H1 (cell line): ENCODE measurements at regions not wholly inside any gene's neighbourhood (a gene's known extent, or its start where the extent isn't known, plus 50 kb on each side); places are given as distances from the start of the nearest gene placed in this dataset.

Experiments
- CTCF ChIA-PET: fragments of 300-600 bp; sonication (Branson Sonifier 250); formaldehyde crosslinking; loops from one replicate; lab custom pipeline; 2021; ENCODE audit not compliant: partially characterized antibody; lab: Charles Lee
- POLR2A ChIA-PET: fragments of 300-600 bp; sonication (Branson Sonifier 250); formaldehyde crosslinking; loops from one replicate; lab custom pipeline; 2021; ENCODE audit warnings: inconsistent platforms; ENCODE audit not compliant: partially characterized antibody; lab: Charles Lee
- DNase-seq, 2 experiments: peaks; one replicate each; pipeline versions ENCODE4 v3.0.0 to v3.0.0-alpha.2; 2010 to 2022; ENCODE audit warnings: low spot score in 2 of 2, low read depth in 1 of 2, mixed read lengths in 1 of 2
- FAIRE-seq: peaks from 2 replicates; lab custom pipeline; 2011; peaks lifted over from hg19 to GRCh38; lab: Jason Lieb, UNC
- H2AFZ ChIP-seq: 2 replicates; pipeline ENCODE4 v1.8.1; 2012; ENCODE audit warnings: low read length, inconsistent platforms
- H2AK5ac ChIP-seq: 2 replicates; pipeline ENCODE4 v1.6.1; 2013; ENCODE audit warnings: low read depth, low read length
- H2BK120ac ChIP-seq: replicated peaks from 2 replicates; pipeline ENCODE3; 2013; ENCODE audit warnings: low read depth, low read length, inconsistent platforms
- H2BK12ac ChIP-seq: 2 replicates; pipeline ENCODE4 v1.6.1; 2013; ENCODE audit warnings: low read depth, low read length
- H2BK15ac ChIP-seq: 2 replicates; pipeline ENCODE4 v1.6.1; 2013; ENCODE audit warnings: low read length
- H2BK20ac ChIP-seq: 2 replicates; pipeline ENCODE4 v1.6.1; 2013; ENCODE audit warnings: low read length
- H2BK5ac ChIP-seq: 2 replicates; pipeline ENCODE4 v1.6.1; 2013; ENCODE audit warnings: low read depth, low read length
- H3K14ac ChIP-seq: 2 replicates; pipeline ENCODE4 v1.6.1; 2013; ENCODE audit warnings: inconsistent platforms; ENCODE audit not compliant: insufficient read length
- H3K18ac ChIP-seq: 2 replicates; pipeline ENCODE4 v1.6.1; 2013; ENCODE audit warnings: low read length; ENCODE audit errors: extremely low read depth
- H3K23ac ChIP-seq: 2 replicates; pipeline ENCODE4 v1.6.1; 2013; ENCODE audit warnings: inconsistent platforms; ENCODE audit not compliant: insufficient read length
- H3K23me2 ChIP-seq: 2 replicates; pipeline ENCODE4 v1.6.1; 2013; ENCODE audit warnings: low read depth, low read length
- H3K27ac ChIP-seq: 2 replicates; pipeline ENCODE4 v1.6.1; 2011; ENCODE audit warnings: low read depth, low read length, inconsistent platforms
- H3K27me3 ChIP-seq, 4 experiments: replicated peaks in 1 of 4; 1 replicate in 1 of 4; 2 replicates in 3 of 4; pipeline versions ENCODE4 v1.6.1 to v1.8.1; 2011 to 2013; ENCODE audit warnings: low read length in 3 of 4, mild to moderate bottlenecking in 3 of 4, inconsistent platforms in 2 of 4, mixed read lengths in 2 of 4, moderate library complexity in 1 of 4; ENCODE audit not compliant: control insufficient read depth in 3 of 4, insufficient read depth in 3 of 4; ENCODE audit errors: extremely low read depth in 1 of 4
- H3K36me3 ChIP-seq, 4 experiments: 2 replicates each; pipeline versions ENCODE4 v1.6.1 to v1.8.1; 2011 to 2013; ENCODE audit warnings: mild to moderate bottlenecking in 4 of 4, low read length in 3 of 4, moderate library complexity in 2 of 4, control low read depth in 1 of 4, inconsistent platforms in 1 of 4; ENCODE audit not compliant: insufficient read depth in 4 of 4, control insufficient read depth in 2 of 4
- H3K4ac ChIP-seq: replicated peaks from 2 replicates; pipeline ENCODE3; 2013; ENCODE audit warnings: low read length, low read depth, mixed read lengths, inconsistent platforms; ENCODE audit not compliant: insufficient read length
- H3K4me1 ChIP-seq, 4 experiments: replicated peaks in 1 of 4; 1 replicate in 1 of 4; 2 replicates in 3 of 4; pipeline versions ENCODE4 v1.6.1 to v1.8.1; 2011 to 2013; ENCODE audit warnings: low read length in 3 of 4, inconsistent platforms in 2 of 4, mixed read lengths in 1 of 4; ENCODE audit not compliant: insufficient read depth in 4 of 4, control insufficient read depth in 3 of 4
- H3K4me2 ChIP-seq, 2 experiments: 2 replicates each; pipeline versions ENCODE4 v1.6.1 to v1.8.1; 2011 to 2013; ENCODE audit warnings: low read depth in 2 of 2, low read length in 2 of 2, control low read depth in 1 of 2, inconsistent platforms in 1 of 2, mild to moderate bottlenecking in 1 of 2; ENCODE audit not compliant: insufficient read depth in 1 of 2
- H3K4me3 ChIP-seq, 4 experiments: fragments of 200-600, 300-600 bp in 1 of 4; sonication (generic), shearing (Covaris generic), sonication (Bioruptor Twin) in 1 of 4; 2 replicates each; pipeline versions ENCODE4 v1.5.1 to v1.8.1; 2011 to 2016; ENCODE audit warnings: low read length in 4 of 4, low read depth in 3 of 4, control low read depth in 2 of 4, inconsistent platforms in 2 of 4, mild to moderate bottlenecking in 2 of 4, mixed read lengths in 1 of 4, moderate library complexity in 1 of 4; ENCODE audit not compliant: insufficient read depth in 2 of 4; ENCODE audit errors: extremely low read depth in 1 of 4
- H3K56ac ChIP-seq: replicated peaks from 2 replicates; pipeline ENCODE3; 2013; ENCODE audit warnings: low read depth, mild to moderate bottlenecking, mixed read lengths, low read length, inconsistent platforms; ENCODE audit not compliant: insufficient read length
- H3K79me1 ChIP-seq: 2 replicates; pipeline ENCODE4 v1.6.1; 2013; ENCODE audit warnings: low read depth, low read length, control low read depth
- H3K79me2 ChIP-seq, 2 experiments: 2 replicates each; pipeline versions ENCODE4 v1.6.1 to v1.8.1; 2012 to 2013; ENCODE audit warnings: low read length in 2 of 2, mild to moderate bottlenecking in 2 of 2, inconsistent platforms in 1 of 2; ENCODE audit not compliant: insufficient read depth in 2 of 2, control insufficient read depth in 1 of 2
- H3K9ac ChIP-seq, 4 experiments: replicated peaks in 1 of 4; 1 replicate in 1 of 4; 2 replicates in 3 of 4; pipeline versions ENCODE4 v1.6.1 to v1.8.1; 2011 to 2013; ENCODE audit warnings: low read depth in 3 of 4, low read length in 3 of 4, control low read depth in 2 of 4, mild to moderate bottlenecking in 2 of 4, moderate library complexity in 2 of 4, inconsistent platforms in 1 of 4; ENCODE audit errors: extremely low read depth in 1 of 4
- H3K9me3 ChIP-seq, 2 experiments: 2 replicates each; pipeline versions ENCODE4 v1.6.1 to v1.8.1; 2012 to 2013; ENCODE audit warnings: mild to moderate bottlenecking in 2 of 2, moderate library complexity in 2 of 2, control low read depth in 1 of 2, inconsistent platforms in 1 of 2, low read depth in 1 of 2, low read length in 1 of 2, mixed read lengths in 1 of 2; ENCODE audit not compliant: insufficient read depth in 2 of 2
- H4K20me1 ChIP-seq, 2 experiments: replicated peaks in 1 of 2; 2 replicates each; pipeline versions ENCODE3 to v1.8.1; 2011 to 2013; ENCODE audit warnings: inconsistent platforms in 2 of 2, low read length in 2 of 2, mild to moderate bottlenecking in 1 of 2; ENCODE audit not compliant: insufficient read depth in 2 of 2, control insufficient read depth in 1 of 2
- H4K5ac ChIP-seq: 2 replicates; pipeline ENCODE4 v1.6.1; 2013; ENCODE audit warnings: low read length, low read depth, mixed read lengths, inconsistent platforms; ENCODE audit not compliant: insufficient read length
- H4K8ac ChIP-seq: 2 replicates; pipeline ENCODE4 v1.8.0; 2013; ENCODE audit warnings: mild to moderate bottlenecking, moderate library complexity, low read length, inconsistent platforms; ENCODE audit not compliant: insufficient read depth; ENCODE audit errors: extremely low read depth
- H4K91ac ChIP-seq: replicated peaks from 2 replicates; pipeline ENCODE3; 2013; ENCODE audit warnings: low read length, mixed read lengths, inconsistent platforms; ENCODE audit not compliant: insufficient read length
- WGBS, 2 experiments: shearing (Covaris generic) in 1 of 2; methylation state at CpG; one replicate each; pipeline versions ENCODE4 v1.1.6 to v1.1.7; 2013 to 2015; ENCODE audit warnings: low lambda C conversion rate in 2 of 2, mixed read lengths in 2 of 2, inconsistent platforms in 1 of 2, low coverage in 1 of 2, missing lambda C conversion rate in 1 of 2; ENCODE audit not compliant: insufficient replicate concordance in 2 of 2, insufficient coverage in 1 of 2, insufficient read length in 1 of 2; ENCODE audit errors: extremely low coverage in 1 of 2, missing lambda C conversion rate in 1 of 2; 5-methylcytosine and 5-hydroxymethylcytosine counted together

- no peak for DNase-seq
- Histone ChIP-seq H3K4me3 (no peak overlapping the region), H4K20me1 (no peaks in the 10 kb centered on the region), H3K36me3 (no peaks in the 10 kb centered on the region), H2BK12ac (no peak overlapping the region), H3K79me2 (no peaks in the 10 kb centered on the region), H2BK120ac (no peak overlapping the region), H3K23me2 (no peaks in the 10 kb centered on the region), H3K4ac (no peak overlapping the region), H3K9me3 (no peaks in the 10 kb centered on the region), H3K4me1 (peaks cover 0 to 8% (median 1%) of the 10 kb centered on the region in 4 experiments; a peak in 2 of 7 replicates), H2BK20ac (no peak overlapping the region), H2AK5ac (no peak overlapping the region), H3K56ac (no peak overlapping the region), H4K8ac (no peak overlapping the region), H3K27me3 (no peaks in the 10 kb centered on the region), H3K9ac (no peak overlapping the region), H4K91ac (no peak overlapping the region), H3K23ac (no peak overlapping the region), H2BK15ac (no peak overlapping the region), H2AFZ (no peak overlapping the region), H3K18ac (no peak overlapping the region), H3K79me1 (no peaks in the 10 kb centered on the region), H3K4me2 (no peak overlapping the region), H4K5ac (no peak overlapping the region), H3K27ac (no peak overlapping the region), H2BK5ac (no peak overlapping the region), H3K14ac (no peak overlapping the region)
- CTCF ChIA-PET = interaction anchor here (0.9 to 1.0 kb wide), 2 partner anchors 12 to 106 kb away, joined by 3 to 6 read pairs; no protein-coding TSS in a partner anchor
- POLR2A ChIA-PET = interaction anchor here (0.7 kb wide), 1 partner anchor 46 kb away, joined by 3 read pairs; no protein-coding TSS in a partner anchor
- no peak for FAIRE-seq
- 84% methylated on average over 2 of the region's 2 CpGs; no CpG with 5 or more reads in 1 of the 2 experiments for WGBS, 2 experiments
These were observed 217.5 kb downstream of the CD83 start for GRCh38 chr6:14335071-14335470.
